ENCODE measurements at regions not wholly inside any gene's neighbourhood (a gene's known extent, or its start where the extent isn't known, plus 50 kb on each side); places are given as distances from the start of the nearest gene placed in this dataset.
"Not testable (repeated sequence)": the region's sequence is repeated elsewhere in the genome, so short reads cannot be mapped to it uniquely, and the experiment has no call there.

DNA sequence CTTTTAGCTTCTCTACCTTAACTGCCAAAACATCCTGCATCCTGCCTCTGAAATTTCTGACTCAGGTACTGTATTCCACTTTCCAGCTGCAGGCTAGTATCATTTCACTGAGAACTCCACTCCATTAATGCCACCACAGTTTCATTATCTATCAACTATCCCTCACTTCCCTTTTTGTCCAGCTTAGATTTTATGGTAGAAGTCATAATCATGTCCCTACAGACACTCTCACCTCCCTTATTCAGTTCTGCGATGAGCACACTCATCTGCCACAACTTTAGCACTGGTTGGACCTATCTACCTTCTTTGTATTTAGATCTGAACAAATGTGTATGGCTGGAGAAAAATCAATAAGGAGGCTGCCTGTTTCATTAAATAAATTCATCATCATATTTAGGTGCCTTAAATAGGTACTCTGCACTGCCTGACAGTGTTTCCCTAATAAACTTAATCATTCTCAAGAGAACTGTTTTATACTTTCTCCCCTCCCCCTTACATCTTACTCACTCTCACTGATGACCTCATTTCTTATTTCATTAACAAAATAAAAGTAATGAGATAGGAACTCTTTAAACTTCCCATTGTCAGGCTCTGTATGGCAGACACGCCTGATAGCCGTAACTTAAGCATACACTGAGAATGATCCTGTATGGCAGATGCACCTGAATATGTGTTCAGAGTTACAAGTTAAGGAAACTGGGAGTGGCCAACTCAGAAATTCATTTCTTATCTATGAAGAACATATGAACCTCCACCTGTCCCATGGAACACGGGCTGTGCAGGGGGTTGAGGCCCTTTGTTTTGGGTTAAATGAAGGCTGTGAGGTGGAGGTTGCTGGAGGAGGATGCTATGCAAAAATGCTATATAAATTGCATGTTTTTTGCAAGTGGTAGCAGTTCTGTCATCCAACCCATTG lies 95.3 kb upstream of the MAN1A1 start:
- no peak for DNase-seq (ENCODE audit: low spot score)

DNA sequence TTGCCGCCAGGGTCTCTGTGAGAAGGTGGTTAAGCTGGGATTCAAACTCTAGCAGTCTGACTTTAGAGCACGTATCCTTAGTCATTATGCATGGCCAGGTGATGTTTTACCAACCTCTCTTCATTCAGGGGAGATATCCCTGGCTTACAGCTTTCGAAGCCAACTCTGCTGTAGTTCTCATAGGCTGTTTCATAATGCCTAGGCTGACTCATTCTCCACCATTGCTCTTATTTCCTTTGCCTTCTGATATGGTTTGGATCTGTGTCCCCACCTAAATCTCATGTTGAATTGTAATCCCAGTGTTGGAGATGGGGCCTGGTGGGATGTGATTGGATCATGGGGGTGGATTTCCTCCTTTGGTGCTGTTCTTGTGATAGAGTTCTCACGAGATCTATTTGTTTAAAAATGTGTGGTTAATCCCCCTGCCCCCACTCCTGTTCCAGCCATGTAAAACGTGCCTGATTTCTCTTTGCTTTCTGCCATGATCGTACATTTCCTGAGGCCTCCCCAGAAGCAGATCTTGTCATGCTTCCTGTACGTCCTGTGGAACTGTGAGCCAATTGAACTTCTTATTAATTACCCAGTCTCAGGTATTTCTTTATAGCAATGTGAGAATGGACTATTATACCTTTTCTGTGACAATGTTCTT lies 94.6 kb upstream of the MAN1A1 start:
- no peak for DNase-seq (ENCODE audit: low spot score)

DNA sequence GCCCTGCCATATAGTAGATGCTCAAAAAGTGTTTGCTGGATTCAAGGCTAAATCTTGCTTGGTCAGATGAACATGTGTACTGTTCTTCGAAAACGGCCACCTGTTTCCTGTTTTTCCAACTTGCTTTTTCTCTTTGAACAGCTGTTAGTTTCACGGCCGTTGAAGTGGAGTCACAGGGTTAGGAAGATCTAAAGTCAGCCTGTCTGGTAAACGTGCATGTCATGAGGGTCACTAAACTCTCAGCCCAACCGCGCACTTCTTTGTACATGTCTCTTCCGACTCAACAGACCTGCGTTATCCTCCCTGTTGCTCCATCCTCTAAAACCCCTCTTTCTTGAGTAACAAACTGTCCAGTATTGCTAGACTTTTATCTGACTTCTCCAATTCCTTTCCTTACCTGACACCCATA lies 93.2 kb upstream of the MAN1A1 start:
- DNase-seq (ENCODE audit: low spot score): no peak

DNA sequence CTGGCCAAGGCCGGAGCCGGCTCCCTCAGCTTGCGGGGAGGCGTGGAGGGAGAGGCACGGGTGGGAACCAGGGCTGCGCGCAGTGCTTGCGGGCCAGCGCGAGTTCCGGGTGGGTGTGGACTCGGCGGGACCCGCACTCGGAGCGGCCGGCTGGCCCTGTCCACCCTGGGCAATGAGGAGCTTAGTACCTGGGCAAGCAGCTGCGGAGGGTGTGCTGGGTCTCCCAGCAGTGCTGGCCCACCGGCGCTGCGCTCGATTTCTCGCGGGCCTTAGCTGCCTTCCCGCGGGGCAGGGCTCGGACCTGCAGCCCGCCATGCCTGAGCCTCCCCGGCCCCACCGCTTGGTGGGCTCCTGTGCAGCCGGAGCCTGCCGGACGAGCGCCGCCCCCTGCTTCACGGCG lies 91.4 kb upstream of the MAN1A1 start:
- DNase-seq (ENCODE audit: low spot score): no peak

DNA sequence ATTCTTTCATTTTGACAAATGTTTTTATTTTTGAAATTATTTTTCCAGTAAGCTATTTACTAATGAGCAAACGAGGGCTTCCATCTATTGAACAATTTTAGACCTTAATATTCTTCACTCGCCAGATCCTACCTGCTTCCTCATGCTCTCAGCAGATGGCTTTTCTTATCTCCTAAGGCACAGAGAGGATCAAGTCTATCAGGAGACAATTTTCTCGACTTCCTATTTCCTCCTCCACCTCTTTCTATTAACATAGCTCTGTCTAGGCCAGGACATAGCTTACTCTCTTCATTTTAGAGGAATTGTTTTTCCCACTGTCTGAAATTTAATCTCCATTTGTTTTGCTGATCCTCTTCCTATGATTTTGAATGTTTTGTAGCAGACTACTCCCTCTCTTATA lies 87.0 kb upstream of the MAN1A1 start:
- no peak for DNase-seq (ENCODE audit: low spot score)

DNA sequence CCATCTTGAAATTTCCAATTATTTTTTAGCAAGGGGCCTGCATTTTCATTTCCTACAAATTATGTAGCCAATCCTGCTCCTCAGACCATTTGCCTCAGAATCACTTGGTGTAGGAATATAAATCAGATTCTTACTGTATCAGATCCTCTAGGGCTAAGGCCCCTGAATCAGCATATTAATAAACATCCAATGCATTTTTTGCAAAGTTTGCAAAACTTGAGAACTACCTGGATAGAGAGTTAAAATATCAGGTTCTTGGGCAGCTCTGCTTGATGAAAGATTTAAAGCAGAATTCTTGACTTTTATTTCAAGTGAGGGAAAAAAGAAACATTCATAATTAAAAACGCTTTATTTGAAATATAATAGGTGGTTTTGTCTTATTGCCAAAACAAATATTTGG lies 82.2 kb upstream of the MAN1A1 start:
- no peak for DNase-seq (ENCODE audit: low spot score)

DNA sequence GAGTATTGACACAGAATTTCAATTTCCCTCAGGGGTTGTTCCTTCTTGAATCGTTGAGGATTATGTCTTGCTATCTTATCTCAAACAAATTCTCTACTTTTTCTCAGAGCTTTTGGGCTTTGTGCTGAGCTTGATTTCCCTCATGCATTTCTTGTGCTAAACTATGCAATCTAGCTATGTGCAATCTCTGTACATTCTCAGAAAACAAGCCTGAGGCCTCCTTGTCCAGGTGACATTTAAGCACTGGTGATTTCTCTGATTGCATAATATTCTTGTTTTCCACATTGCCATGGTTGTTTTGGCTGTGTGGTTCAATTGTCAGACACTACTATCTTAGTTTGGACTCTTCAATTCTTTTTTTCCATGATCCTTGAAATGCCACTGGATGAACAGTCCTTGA lies 81.2 kb upstream of the MAN1A1 start:
- no peak for DNase-seq (ENCODE audit: low spot score)

DNA sequence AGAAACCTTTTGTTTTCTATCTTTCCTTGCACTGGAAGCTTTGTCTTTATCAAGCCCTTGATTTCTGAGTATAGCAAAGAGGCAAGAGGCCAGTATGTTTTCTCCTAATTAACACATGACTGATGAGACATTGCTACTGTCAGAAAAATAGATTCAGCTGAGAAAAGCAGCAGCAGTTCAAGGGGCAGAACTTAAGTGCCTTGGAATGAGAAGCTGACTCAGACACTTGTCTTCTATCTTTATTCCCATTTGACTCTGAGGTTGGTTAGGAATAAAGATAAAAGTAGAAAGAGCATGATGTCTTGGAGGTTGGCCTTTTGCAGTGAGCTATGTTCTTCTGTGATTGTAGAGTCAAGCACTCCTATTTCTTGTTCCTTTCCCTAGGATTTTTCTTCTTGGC lies 79.1 kb upstream of the MAN1A1 start:
- no peak for DNase-seq (ENCODE audit: low spot score)

DNA sequence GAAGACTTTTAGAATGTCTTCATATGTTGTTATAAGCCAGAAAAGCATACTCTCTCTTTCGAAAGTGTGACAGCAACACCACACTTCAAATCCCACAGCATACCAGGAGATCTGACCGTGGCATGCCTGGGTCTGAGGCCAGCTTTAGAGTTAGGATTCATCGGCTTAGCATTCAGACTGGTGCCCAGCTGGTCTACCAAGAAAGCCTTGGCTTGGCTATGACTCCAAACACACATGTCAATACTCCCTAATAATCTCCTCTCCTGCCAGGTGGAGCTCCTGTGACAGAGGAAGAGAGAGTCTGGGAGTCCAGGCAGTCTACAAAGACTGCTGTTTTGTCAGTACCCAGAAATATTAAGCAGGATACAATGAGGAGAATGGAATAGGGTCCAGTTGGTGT lies 77.1 kb upstream of the MAN1A1 start:
- DNase-seq (ENCODE audit: low spot score): no peak

DNA sequence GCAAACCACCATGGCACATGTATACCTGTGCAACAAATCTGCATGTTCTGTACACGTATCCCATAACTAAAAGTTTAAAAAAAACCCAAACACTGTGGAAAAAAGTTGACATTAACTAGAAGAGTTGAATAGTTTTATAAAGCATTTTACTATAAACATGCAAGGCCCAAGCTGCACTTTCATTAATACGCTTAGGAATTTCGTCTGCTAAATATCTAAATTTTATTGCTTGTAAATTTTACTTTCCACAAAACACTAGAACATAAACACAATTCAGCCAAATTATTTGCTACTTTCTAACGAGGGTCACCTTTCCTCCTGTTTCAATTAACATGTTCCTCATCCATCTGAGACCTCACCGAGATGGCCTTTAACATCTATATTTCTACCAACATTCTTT lies 74.4 kb upstream of the MAN1A1 start:
- DNase-seq (ENCODE audit: low spot score): no peak

DNA sequence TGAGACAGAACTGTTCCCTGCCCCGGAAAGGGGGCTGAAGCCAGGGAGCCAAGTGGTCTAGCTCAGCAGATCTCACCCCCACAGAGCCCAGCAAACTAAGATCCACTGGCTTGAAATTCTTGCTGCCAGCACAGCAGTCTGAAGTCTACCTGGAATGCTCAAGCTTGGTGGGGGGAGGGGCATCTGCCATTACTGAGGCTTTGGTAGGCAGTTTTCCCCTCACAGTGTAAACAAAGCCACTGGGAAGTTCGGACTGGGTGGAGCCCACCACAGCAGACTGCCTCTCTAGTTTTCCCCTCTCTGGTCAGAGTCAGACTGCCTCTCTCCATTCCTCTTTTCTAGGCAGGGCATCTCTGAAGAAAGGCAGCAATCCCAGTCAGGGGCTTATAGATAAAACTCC lies 68.5 kb upstream of the MAN1A1 start:
- DNase-seq (ENCODE audit: low spot score): not testable (repeated sequence)

DNA sequence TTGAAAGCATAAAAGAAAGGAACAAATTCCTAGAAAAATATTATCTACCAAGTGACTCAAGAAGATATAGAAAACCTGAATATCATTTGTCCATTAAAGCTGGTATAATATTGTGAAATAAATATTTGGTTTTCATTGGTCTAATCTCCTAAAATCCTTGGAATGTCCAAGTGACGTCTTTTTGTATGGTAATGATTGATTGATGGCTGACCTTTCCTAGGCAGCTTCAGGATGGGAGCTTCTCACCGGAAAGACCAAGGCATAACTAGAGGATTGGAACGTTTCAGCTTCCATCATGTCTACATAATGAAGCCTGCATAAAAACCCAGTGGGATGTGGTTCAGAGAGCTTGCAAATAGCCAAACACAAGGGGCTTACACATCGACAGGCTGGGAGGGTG lies 57.6 kb upstream of the MAN1A1 start:
- DNase-seq (ENCODE audit: low spot score): no peak

DNA sequence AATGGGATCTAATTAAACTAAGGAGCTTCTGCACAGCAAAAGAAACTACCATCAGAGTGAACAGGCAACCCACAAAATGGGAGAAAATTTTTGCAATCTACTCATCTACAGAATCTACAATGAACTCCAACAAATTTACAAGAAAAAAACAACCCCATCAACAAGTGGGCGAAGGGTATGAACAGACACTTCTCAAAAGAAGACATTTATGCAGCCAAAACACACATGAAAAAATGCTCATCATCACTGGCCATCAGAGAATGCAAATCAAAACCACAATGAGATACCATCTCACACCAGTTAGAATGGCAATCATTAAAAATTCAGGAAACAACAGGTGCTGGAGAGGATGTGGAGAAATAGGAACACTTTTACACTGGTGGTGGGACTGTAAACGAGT lies 55.6 kb upstream of the MAN1A1 start:
- DNase-seq (ENCODE audit: low spot score): not testable (repeated sequence)

All from LoVo (cell line).